Activated CD8-positive, alpha-beta memory T cell treated with anti-CD3 and anti-CD28 coated beads for 36 hours (primary cell): ENCODE measurements at regions not wholly inside any gene's neighbourhood (a gene's known extent, or its start where the extent isn't known, plus 50 kb on each side); places are given as distances from the start of the nearest gene placed in this dataset.

ENCODE experiments used
- CTCF ChIA-PET: fragments of 350-600 bp; sonication (Branson Sonifier 250); formaldehyde crosslinking; loops from one replicate; lab custom pipeline; 2021; ENCODE audit warnings: antibody characterized with exemption; lab: Charles Lee
- POLR2A ChIA-PET: fragments of 350-600 bp; sonication (Branson Sonifier 250); formaldehyde crosslinking; loops from one replicate; lab custom pipeline; 2021; ENCODE audit warnings: antibody characterized with exemption; lab: Charles Lee

DNA sequence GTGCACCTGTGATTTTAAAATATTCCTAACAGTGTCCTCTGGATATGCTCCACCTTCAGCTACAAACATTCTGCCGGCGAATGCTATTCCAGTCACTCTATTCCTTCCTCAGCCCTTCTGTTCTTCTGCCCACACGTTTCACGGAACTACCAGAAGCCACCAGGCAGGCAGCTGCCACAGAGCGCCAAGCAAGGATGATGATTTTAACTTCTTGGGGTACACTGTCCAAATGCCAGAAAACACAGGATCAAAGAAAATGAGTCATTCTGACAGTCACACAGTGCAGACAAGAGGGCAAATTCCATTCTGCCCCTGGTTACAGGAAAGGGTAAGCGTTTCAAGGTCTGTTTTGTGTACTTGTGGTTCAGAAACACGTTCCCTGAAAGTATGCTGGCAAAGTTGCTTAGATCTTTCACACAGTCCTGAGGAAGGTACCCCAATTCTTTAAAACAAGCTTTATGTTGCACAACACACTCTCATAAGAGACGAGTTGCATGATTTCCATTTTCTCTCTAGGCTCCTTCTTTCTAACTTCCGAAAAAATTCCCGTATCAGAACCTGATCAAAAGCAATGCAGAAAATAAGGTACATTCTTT, 508.3 kb upstream of the PKN2 start:
- ChIA-PET POLR2A (no interaction called here), CTCF (interaction anchor here (0.8 kb wide), 1 partner anchor 433 kb away, joined by 3 read pairs; no protein-coding TSS in a partner anchor)

- ChIA-PET POLR2A (no interaction called here), CTCF (interaction anchor here (0.9 to 1.1 kb wide), 2 partner anchors 13 to 415 kb away, joined by 3 read pairs; no protein-coding TSS in a partner anchor)
Observed at GRCh38 chr1:88179943-88180342, 504.1 kb upstream of the PKN2 start.

DNA sequence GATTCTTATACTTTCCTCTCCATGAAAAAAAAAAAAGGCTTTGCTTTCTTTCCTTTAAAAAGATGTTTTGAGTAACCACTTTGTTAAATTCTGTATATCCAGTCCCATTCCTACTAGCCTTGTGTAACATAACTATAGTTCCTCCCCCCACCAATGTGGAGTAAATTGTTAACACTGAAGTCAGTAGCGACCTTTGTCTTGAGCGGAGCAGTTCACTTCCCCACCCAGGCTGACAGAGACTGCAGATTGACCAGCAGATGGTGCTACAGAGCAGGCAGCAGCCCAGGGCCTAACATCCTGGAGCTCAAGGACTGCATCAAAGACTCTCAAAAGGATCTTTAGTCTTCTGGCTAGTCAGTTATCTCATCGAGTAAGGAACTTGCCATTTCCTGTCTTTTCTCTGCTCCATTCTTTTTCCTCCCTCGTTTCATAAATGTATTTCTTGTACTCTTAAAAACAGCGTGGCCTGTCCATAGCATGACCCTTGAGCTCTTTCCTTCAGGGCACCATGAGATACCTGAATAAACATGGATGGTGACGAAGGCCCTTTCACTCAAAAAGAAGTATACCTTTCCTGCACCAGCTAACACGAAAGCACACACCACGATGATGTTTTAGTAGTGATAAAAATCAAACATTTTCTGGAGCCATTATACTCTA, 503.5 kb upstream of the PKN2 start:
- POLR2A ChIA-PET: no interaction called here
- CTCF ChIA-PET: interaction anchor here (0.9 to 1.1 kb wide), 2 partner anchors 12 to 414 kb away, joined by 3 read pairs; no protein-coding TSS in a partner anchor

DNA sequence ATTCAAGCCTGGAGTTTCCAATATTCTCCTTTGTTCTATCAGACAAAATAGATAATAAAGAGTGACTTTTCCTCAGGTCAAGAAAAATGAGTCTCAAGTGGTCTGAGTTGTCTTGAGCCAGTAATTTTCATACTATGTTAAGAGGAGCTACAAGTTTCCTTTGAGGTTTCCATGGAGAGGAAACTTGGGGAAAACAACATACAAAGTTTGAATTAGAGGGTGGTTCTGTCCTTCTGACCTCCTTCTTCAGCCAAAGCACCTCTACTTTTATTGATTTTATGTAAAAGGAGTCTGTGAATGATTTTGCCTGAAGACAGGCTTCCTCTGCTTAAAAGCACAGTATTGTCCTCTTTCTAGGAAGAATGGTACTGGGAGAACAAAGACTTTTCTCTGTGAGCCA, 497.2 kb upstream of the PKN2 start:
- POLR2A ChIA-PET: no interaction called here
- CTCF ChIA-PET: no interaction called here

GRCh38 chr1:88188038-88188437, 496.0 kb upstream of the PKN2 start:
- CTCF ChIA-PET: no interaction called here

DNA sequence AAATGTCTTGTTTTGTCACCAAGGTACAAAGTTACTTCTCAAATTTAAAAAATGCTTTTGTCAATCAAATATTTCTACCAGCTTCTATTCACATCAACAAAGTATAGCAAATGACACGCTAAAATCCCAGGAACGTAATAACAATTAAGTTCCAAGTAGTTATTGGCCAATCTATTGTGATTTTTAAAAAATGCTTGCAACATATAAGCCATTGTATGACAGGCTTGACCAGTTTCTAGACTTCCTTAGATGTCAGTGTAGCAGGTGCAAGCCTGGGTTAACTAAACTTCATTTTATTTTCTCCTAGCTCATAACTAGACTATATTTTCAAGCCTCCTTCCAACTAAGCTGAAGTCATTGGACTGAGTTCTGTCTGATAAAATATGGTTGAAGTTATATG, 494.5 kb upstream of the PKN2 start:
- POLR2A ChIA-PET: no interaction called here
- CTCF ChIA-PET: no interaction called here

More at GRCh38 chr1:88188038-88188437, 496.0 kb upstream of the PKN2 start:
- POLR2A ChIA-PET: no interaction called here

DNA sequence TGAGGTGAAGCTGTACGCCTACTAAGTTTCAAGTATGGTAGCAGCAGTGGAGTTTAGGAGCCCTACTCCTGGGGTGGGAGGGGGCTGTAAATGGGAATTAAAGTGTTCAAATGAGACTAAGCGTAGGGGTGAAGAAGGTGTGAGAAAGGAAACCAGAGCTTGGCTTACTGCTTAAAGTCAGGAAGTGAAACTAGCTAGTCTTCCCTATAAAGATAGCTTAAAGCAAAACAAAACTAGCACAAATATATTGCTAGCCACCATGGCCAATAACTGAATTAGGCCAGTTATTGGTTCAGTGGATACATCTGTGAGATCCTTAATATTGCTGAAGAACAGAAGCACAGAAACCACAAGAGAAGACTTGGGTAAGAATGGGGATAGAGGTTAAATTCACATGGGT, 492.2 kb upstream of the PKN2 start:
- ChIA-PET CTCF (no interaction called here), POLR2A (no interaction called here)

GRCh38 chr1:88194542-88194941, 489.5 kb upstream of the PKN2 start:
- CTCF ChIA-PET: no interaction called here
- POLR2A ChIA-PET: no interaction called here

- CTCF ChIA-PET: no interaction called here
Observed at GRCh38 chr1:88200545-88200944, 483.5 kb upstream of the PKN2 start.

GRCh38 chr1:88204111-88204510, 480.0 kb upstream of the PKN2 start:
- CTCF ChIA-PET: no interaction called here
- POLR2A ChIA-PET: no interaction called here

More at GRCh38 chr1:88200545-88200944, 483.5 kb upstream of the PKN2 start:
- POLR2A ChIA-PET: no interaction called here

GRCh38 chr1:88204612-88205167, 479.4 kb upstream of the PKN2 start:
- ChIA-PET CTCF (no interaction called here), POLR2A (no interaction called here)

DNA sequence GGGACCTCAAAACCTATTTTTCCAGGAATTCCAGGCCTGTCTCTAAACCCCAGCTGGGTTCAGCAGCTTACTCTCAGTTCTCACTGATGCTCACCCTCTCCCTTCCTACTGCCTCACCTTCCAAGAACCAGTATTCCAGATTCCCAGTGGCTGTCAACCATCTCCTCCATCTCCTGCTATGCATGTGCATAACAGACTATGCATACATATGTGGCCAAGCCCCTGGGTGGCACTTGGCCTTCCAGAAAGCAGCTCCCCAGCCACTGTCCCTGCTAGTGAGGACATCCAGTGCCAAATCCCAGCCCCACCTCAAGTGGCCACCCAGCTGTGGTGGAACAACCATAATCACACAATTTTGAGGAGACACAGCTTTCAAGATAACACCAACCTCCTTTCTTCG, 475.7 kb upstream of the PKN2 start:
- CTCF ChIA-PET: no interaction called here
- POLR2A ChIA-PET: no interaction called here

DNA sequence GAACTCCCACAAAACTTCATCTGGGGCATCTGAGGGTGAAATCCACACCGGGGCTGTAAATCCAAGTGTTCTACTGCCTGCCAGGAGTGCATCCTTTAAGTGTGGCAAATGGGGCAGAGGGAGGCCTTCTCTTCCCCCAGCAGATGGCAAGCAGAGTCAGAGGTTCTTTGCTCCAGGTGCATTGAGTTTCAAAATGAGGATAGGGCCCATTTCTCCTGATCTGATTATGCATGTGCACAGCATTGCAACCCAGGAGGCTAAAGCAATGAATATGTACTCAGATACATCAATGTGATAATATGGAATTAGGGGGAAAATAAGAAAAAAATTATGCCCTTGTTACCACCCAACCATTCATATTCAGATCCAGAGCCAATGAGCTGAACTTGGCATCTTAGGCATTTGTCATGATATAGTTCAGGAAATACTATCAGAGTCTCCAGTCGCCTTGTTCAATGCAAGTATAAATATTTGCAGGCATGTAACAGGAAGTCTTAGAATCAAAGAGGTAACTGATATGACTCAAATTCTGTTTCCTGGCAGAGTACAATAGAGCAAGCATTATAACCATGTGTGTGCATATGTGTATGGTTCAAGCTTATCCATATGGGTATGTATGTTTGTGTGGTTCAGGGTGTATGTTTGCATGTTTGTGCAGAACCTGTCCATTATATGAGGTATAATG, 473.8 kb upstream of the PKN2 start:
- ChIA-PET CTCF (no interaction called here), POLR2A (no interaction called here)

DNA sequence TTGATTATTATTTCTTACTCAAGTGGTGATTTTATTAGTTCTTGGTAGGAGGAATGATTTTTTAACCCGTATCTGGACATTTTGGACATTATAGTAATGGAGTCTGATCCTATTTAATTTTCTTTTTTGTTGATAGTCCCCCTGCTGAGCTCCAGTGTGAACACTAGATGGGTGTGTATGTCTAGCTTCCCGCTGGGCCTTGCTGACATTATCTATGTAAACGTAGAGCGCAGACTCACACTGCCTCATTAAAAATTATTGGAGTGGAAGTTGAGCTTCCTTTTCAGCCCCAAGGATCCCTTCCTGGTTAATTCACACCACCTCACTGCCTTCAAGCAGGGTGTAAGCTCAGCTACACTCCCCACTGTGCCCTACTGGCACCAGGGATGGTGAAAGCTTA, 467.6 kb upstream of the PKN2 start:
- ChIA-PET CTCF (interaction anchor here (0.7 kb wide), 1 partner anchor 19 kb away, joined by 3 read pairs; no protein-coding TSS in a partner anchor), POLR2A (no interaction called here)

DNA sequence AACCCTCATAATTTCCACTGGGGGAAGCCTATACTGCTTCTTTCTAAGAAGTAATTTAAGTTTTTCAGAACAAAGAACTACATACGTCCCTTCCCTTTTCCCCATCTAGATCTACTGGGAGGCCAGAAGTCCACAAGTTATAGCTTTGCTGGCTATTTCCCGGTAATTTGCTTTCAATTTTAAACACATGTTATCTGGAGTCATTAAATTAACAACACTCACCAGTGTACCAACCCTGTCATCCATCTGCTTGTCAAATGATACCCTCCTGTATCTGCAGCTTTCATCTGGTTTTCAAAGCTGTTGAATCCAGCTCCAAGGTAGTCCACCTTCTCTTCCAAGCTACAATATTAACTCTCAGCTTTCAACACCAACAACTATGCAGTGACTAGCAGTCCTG, 466.7 kb upstream of the PKN2 start:
- POLR2A ChIA-PET: no interaction called here

DNA sequence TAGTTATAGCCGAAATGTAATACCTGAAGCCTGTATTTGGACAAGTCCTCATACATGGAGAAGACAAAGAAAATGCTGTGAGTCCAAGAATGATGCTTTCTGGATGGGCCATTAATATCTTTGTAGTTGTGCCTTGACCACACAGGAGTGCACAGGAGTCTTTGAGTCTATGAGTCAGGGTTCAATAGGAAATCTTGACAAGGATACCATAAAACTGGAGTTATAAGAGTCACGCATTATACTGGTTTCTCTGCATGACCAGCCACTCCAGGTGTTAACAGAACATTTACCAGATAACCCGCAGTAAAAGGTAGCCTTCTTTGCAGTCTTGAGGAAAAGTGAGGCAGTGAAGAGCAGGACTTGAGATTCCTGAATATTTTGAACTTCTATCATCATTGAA, 464.6 kb upstream of the PKN2 start:
- ChIA-PET POLR2A (no interaction called here), CTCF (no interaction called here)

More for the DNA sequence above, 466.7 kb upstream of the PKN2 start:
- CTCF ChIA-PET: no interaction called here

DNA sequence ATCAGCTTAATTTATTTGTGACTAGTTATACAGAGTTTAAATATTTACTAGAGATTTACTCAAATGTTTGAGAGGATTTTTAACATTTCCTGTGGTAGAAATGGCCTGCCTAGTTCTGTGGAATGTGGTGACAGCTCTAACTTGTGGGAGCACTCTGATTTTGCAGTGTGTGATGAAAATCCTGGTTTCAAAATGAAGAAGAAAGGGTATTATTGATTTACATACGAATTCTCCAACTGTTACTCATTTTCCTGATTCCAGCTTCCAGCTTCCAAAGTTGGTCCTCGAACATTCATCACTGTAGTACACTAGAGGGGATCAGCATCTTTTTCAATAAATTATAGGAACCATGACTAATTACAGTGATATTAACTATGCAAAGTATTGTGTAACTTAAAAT, 462.7 kb upstream of the PKN2 start:
- POLR2A ChIA-PET: no interaction called here
- CTCF ChIA-PET: no interaction called here

DNA sequence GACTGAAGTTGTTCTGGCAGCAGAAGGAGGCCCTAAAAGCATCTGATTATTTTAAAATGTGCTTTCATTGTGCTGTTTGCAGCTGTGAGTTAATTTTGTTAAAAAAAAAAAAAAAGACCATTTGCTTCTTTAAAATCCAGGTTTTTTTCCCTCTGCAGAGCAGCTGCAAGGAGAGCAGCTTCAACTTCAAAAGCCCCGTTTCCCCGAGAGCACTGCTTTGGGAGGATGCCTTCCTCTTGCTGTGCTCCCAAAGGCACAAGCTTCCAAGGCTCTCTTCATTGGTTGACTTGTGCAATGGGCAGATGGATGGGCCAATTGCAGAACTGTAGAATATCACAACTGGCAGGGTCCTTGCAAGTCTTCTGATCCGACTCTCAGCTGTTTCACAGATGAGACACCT, 459.2 kb upstream of the PKN2 start:
- POLR2A ChIA-PET: no interaction called here
- CTCF ChIA-PET: no interaction called here

DNA sequence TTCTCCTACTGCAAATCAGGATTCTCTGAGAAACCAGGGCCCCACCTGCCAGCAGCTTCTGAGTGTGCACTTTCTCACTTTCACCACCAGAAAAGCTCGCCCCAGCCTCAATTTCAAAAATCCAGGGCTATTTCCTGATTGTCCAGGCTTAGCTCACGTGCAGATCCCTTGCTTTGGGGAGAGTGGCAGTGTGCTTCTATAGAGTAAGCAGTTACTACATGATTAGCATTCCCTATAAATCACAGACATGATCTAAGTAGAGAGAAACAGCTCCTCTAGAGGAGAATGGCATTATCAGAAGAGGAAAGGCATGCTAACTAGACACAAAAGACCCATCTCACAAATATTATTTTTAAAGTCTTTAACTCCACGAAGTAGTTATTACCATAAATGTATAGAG, 456.0 kb upstream of the PKN2 start:
- CTCF ChIA-PET: interaction anchor here (0.6 kb wide), 1 partner anchor 475 kb away, joined by 3 read pairs; no protein-coding TSS in a partner anchor
- POLR2A ChIA-PET: interaction anchor here (0.7 kb wide), 1 partner anchor 169 kb away, joined by 3 read pairs; no protein-coding TSS in a partner anchor

GRCh38 chr1:88230126-88230525, 453.9 kb upstream of the PKN2 start:
- ChIA-PET CTCF (no interaction called here), POLR2A (no interaction called here)
